ENCODE measurements at regions not wholly inside any gene's neighbourhood (a gene's known extent, or its start where the extent isn't known, plus 50 kb on each side); places are given as distances from the start of the nearest gene placed in this dataset.

- H3F3A ChIP-seq (ENCODE audit: low read length, unreplicated experiment): no peaks in the 10 kb centered on the region
- no peaks in the 10 kb centered on the region for H3K9me2 ChIP-seq (replicated peaks; ENCODE audit: low read length)
- no peaks in the 10 kb centered on the region for H4K20me1 ChIP-seq (ENCODE audit: low read length)
- no peak overlapping the region for H2AFZ ChIP-seq (ENCODE audit: low read length)
- no peak overlapping the region for H3K27ac ChIP-seq (ENCODE audit: low read length)
- H3K9ac ChIP-seq (ENCODE audit: low read length): no peak overlapping the region
- no peak overlapping the region for H3K4me3 ChIP-seq (ENCODE audit: low read length)
- ChIA-PET POLR2A (ENCODE audit: unreplicated experiment) (no interaction called here), CTCF (no interaction called here)
- no peaks in the 10 kb centered on the region for H3K36me3 ChIP-seq (ENCODE audit: low read depth, low read length)
- intact Hi-C loops (cut with micrococcal nuclease): no loop called here
- no TSS peak for BruUV-seq (replicated peaks)
- no peak for TF ChIP-seq EZH2 (IDR thresholded peaks at IDR 0.05; ENCODE audit: low read length, unreplicated experiment)
- TF ChIP-seq EZH2phosphoT487 (IDR thresholded peaks at IDR 0.05; ENCODE audit: borderline replicate concordance, low read length): no peak
- no peak for TF ChIP-seq CTCF (conservative IDR thresholded peaks at IDR 0.05; ENCODE audit: low read depth, low read length)
- DNase-seq: no peak
- no peaks in the 10 kb centered on the region for H3K4me1 ChIP-seq (ENCODE audit: insufficient read depth, low read length)
- H3K27me3 ChIP-seq (ENCODE audit: low read length): no peaks in the 10 kb centered on the region
- H3K4me2 ChIP-seq (ENCODE audit: low read length): no peak overlapping the region
- ATAC-seq: no peak
- H3K79me2 ChIP-seq (ENCODE audit: low read length): no peaks in the 10 kb centered on the region
- H3K9me3 ChIP-seq (ENCODE audit: low read length): no peaks in the 10 kb centered on the region
Measured at GRCh38 chr4:112813790-112814189, 176.8 kb downstream of the LARP7 start.

GRCh38 chr4:112817933-112818593 lies 181.1 kb downstream of the LARP7 start:
- Histone ChIP-seq H3K4me3 (ENCODE audit: low read length) (peak overlapping the region; percentile 66), H3K27me3 (ENCODE audit: low read length) (no peaks in the 10 kb centered on the region), H3K4me1 (ENCODE audit: insufficient read depth, low read length) (no peaks in the 10 kb centered on the region), H4K20me1 (ENCODE audit: low read length) (no peaks in the 10 kb centered on the region), H3K27ac (ENCODE audit: low read length) (no peak overlapping the region), H3K9me3 (ENCODE audit: low read length) (no peaks in the 10 kb centered on the region), H3K36me3 (ENCODE audit: low read depth, low read length) (no peaks in the 10 kb centered on the region), H3F3A (ENCODE audit: low read length, unreplicated experiment) (no peaks in the 10 kb centered on the region), H3K4me2 (ENCODE audit: low read length) (peak overlapping the region; percentile 85), H2AFZ (ENCODE audit: low read length) (peak overlapping the region; percentile 84), H3K9me2 (replicated peaks; ENCODE audit: low read length) (no peaks in the 10 kb centered on the region), H3K79me2 (ENCODE audit: low read length) (no peaks in the 10 kb centered on the region), H3K9ac (ENCODE audit: low read length) (peak overlapping the region; percentile 14)
- TF ChIP-seq EZH2phosphoT487 (IDR thresholded peaks at IDR 0.05; ENCODE audit: borderline replicate concordance, low read length) (no peak), CTCF (conservative IDR thresholded peaks at IDR 0.05; ENCODE audit: low read depth, low read length) (no peak), EZH2 (IDR thresholded peaks at IDR 0.05; ENCODE audit: low read length, unreplicated experiment) (no peak)
- ATAC-seq: peak; percentile 72
- POLR2A ChIA-PET (ENCODE audit: unreplicated experiment): interaction anchor here (0.6 kb wide), 1 partner anchor 9 kb away, joined by 4 read pairs; no protein-coding TSS in a partner anchor
- CTCF ChIA-PET: no interaction called here
- intact Hi-C loops (cut with micrococcal nuclease): no loop called here
- DNase-seq: peak; percentile 34
- BruUV-seq (replicated peaks): no TSS peak

GRCh38 chr4:112818594-112818965 lies 181.6 kb downstream of the LARP7 start:
- intact Hi-C loops (cut with micrococcal nuclease): no loop called here
- ChIA-PET CTCF (no interaction called here), POLR2A (ENCODE audit: unreplicated experiment) (no interaction called here)
- Histone ChIP-seq H2AFZ (ENCODE audit: low read length) (peak overlapping the region; percentile 84), H3K4me3 (ENCODE audit: low read length) (peak overlapping the region; percentile 66), H3K27me3 (ENCODE audit: low read length) (no peaks in the 10 kb centered on the region), H3K9me3 (ENCODE audit: low read length) (no peaks in the 10 kb centered on the region), H3K79me2 (ENCODE audit: low read length) (no peaks in the 10 kb centered on the region), H3K36me3 (ENCODE audit: low read depth, low read length) (no peaks in the 10 kb centered on the region), H3K27ac (ENCODE audit: low read length) (no peak overlapping the region), H4K20me1 (ENCODE audit: low read length) (no peaks in the 10 kb centered on the region), H3F3A (ENCODE audit: low read length, unreplicated experiment) (no peaks in the 10 kb centered on the region), H3K4me1 (ENCODE audit: insufficient read depth, low read length) (no peaks in the 10 kb centered on the region), H3K4me2 (ENCODE audit: low read length) (peak overlapping the region; percentile 85), H3K9ac (ENCODE audit: low read length) (peak overlapping the region; percentile 14), H3K9me2 (replicated peaks; ENCODE audit: low read length) (no peaks in the 10 kb centered on the region)
- TF ChIP-seq EZH2phosphoT487 (IDR thresholded peaks at IDR 0.05; ENCODE audit: borderline replicate concordance, low read length) (no peak), CTCF (conservative IDR thresholded peaks at IDR 0.05; ENCODE audit: low read depth, low read length) (no peak), EZH2 (IDR thresholded peaks at IDR 0.05; ENCODE audit: low read length, unreplicated experiment) (no peak)
- BruUV-seq (replicated peaks): no TSS peak
- ATAC-seq (peak; percentile 27; the same call in 1 of the 2 replicates), DNase-seq (no peak)

All from PC-3 (cell line).